Esophagus muscularis mucosa (tissue), 3 donors: ENCODE measurements at regions not wholly inside any gene's neighbourhood (a gene's known extent, or its start where the extent isn't known, plus 50 kb on each side); places are given as distances from the start of the nearest gene placed in this dataset.

Experiments used
- POLR2AphosphoS5 ChIP-seq, 2 donors: sonication (generic); formaldehyde crosslinking; IDR thresholded peaks; one replicate each; pipeline ENCODE4 v1.6.1; 2017; ENCODE audit warnings: antibody characterized with exemption in 2 of 2
- TF ChIP-seq, protein P1 (sequence below), 3 experiments: fragments of 200-600 bp in 2 of 3; fragments of 450-650 bp in 1 of 3; sonication (generic) in 2 of 3; IDR thresholded peaks; one replicate each; pipeline ENCODE4 v1.5.1; 2017 to 2019; ENCODE audit warnings: antibody characterized with exemption in 3 of 3, mild to moderate bottlenecking in 2 of 3, moderate library complexity in 1 of 3

DNA sequence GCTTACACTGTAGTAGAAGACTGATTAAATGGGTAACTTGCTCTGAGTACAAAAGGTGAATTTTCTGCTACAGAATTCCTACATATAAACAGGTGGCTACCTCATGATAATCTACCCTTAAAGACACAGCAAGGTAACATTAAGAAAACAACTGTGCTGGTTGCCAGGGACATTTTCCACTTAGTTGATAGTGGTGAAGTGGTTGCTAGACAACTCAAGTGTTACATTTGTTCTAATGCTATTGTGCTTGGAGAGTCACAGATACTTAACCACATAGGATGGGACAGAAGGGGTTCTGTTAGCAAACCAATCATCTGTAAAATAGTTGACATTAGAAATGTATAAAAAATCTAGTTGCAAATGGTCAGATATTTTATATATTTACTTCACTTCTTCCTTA is 870.3 kb upstream of the SEL1L start:
- TF ChIP-seq, protein P1, sequence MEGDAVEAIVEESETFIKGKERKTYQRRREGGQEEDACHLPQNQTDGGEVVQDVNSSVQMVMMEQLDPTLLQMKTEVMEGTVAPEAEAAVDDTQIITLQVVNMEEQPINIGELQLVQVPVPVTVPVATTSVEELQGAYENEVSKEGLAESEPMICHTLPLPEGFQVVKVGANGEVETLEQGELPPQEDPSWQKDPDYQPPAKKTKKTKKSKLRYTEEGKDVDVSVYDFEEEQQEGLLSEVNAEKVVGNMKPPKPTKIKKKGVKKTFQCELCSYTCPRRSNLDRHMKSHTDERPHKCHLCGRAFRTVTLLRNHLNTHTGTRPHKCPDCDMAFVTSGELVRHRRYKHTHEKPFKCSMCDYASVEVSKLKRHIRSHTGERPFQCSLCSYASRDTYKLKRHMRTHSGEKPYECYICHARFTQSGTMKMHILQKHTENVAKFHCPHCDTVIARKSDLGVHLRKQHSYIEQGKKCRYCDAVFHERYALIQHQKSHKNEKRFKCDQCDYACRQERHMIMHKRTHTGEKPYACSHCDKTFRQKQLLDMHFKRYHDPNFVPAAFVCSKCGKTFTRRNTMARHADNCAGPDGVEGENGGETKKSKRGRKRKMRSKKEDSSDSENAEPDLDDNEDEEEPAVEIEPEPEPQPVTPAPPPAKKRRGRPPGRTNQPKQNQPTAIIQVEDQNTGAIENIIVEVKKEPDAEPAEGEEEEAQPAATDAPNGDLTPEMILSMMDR (IDR thresholded peaks at IDR 0.05) = no peak
- no peak for TF ChIP-seq POLR2AphosphoS5 (IDR thresholded peaks at IDR 0.05)
